ENCODE measurements at regions not wholly inside any gene's neighbourhood (a gene's known extent, or its start where the extent isn't known, plus 50 kb on each side); places are given as distances from the start of the nearest gene placed in this dataset.
"Not testable (repeated sequence)": the region's sequence is repeated elsewhere in the genome, so short reads cannot be mapped to it uniquely, and the experiment has no call there.

GRCh38 chr10:90111671-90112070, 410.3 kb downstream of the KIF20B start (continued):
- TF ChIP-seq TRAFD1 (CRISPR knock-in tag; IDR thresholded peaks at IDR 0.05; ENCODE audit: borderline replicate concordance), result no peak
- TF ChIP-seq MED1 (CRISPR knock-in tag; IDR thresholded peaks at IDR 0.05), result no peak
- no peak for TF ChIP-seq SOX5 (CRISPR knock-in tag; IDR thresholded peaks at IDR 0.05; ENCODE audit: borderline replicate concordance)

GRCh38 chr10:90112681-90113080, 411.3 kb downstream of the KIF20B start:
- no peak overlapping the region for H2AFZ ChIP-seq (ENCODE audit: low read length)
- H4K20me1 ChIP-seq (ENCODE audit: insufficient read depth, low read length), result no peaks in the 10 kb centered on the region
- no peak overlapping the region for H3K4me3 ChIP-seq (replicated peaks in 1 of 3; ENCODE audit: insufficient read depth in 1 of 3, low read depth in 2 of 3, low read length in 3 of 3)
- H3K9me3 ChIP-seq (ENCODE audit: low read length), result no peaks in the 10 kb centered on the region
- no peak overlapping the region for H3K27ac ChIP-seq (ENCODE audit: extremely low read length, insufficient read depth, low read length)
- FAIRE-seq, result no peak
- ChIA-PET CTCF (ENCODE audit: low intra/inter-chr PET ratio, low total read pairs) (no interaction called here), POLR2A (no interaction called here)
- ATAC-seq, result no peak
- no peaks in the 10 kb centered on the region for H3K4me1 ChIP-seq (ENCODE audit: insufficient read depth, low read length)
- in situ Hi-C loops (cut with HindIII; ENCODE audit: extremely low pct_ligation_motif_present, low pct_unique_long_range_greater_than_20kb) (no loop called here), intact Hi-C loops (cut with micrococcal nuclease; ENCODE audit: unreplicated experiment) (no loop called here)
- TF ChIP-seq ZNF839 (CRISPR knock-in tag; IDR thresholded peaks at IDR 0.05; ENCODE audit: borderline replicate concordance) (no peak), ZBTB25 (CRISPR knock-in tag; IDR thresholded peaks at IDR 0.05) (no peak), ARHGAP35 (CRISPR knock-in tag; IDR thresholded peaks at IDR 0.05; ENCODE audit: borderline replicate concordance) (no peak), ZNF782 (CRISPR knock-in tag; IDR thresholded peaks at IDR 0.05; ENCODE audit: borderline replicate concordance) (no peak), PHF21A (CRISPR knock-in tag; IDR thresholded peaks at IDR 0.05) (no peak)
- DNase-seq (ENCODE audit: low spot score), result no peak
- H3K9ac ChIP-seq (ENCODE audit: insufficient read depth, low read depth, low read length), result no peak overlapping the region
- 0% methylated on average over 1 of the region's 1 CpG for WGBS (ENCODE audit: low lambda C conversion rate)
- H3K4me2 ChIP-seq (ENCODE audit: low read depth, low read length), result no peak overlapping the region
- no peaks in the 10 kb centered on the region for H3K27me3 ChIP-seq (ENCODE audit: control insufficient read depth in 1 of 2, insufficient read depth in 2 of 2, low read length in 2 of 2)
- H3K36me3 ChIP-seq (replicated peaks in 1 of 2; ENCODE audit: control insufficient read depth in 1 of 2, insufficient read depth in 2 of 2, low read length in 2 of 2), result no peaks in the 10 kb centered on the region
- BruUV-seq (replicated peaks), result no TSS peak
- H3K79me2 ChIP-seq (ENCODE audit: insufficient read depth, low read length), result no peaks in the 10 kb centered on the region

- intact Hi-C loops (cut with micrococcal nuclease; ENCODE audit: unreplicated experiment); H4K20me1 ChIP-seq (ENCODE audit: insufficient read depth, low read length); H3K27me3 ChIP-seq (ENCODE audit: control insufficient read depth in 1 of 2, insufficient read depth in 2 of 2, low read length in 2 of 2); FAIRE-seq; CTCF ChIA-PET (ENCODE audit: low intra/inter-chr PET ratio, low total read pairs); DNase-seq (ENCODE audit: low spot score); H3K27ac ChIP-seq (ENCODE audit: extremely low read length, insufficient read depth, low read length); H3K4me2 ChIP-seq (ENCODE audit: low read depth, low read length); BruUV-seq (replicated peaks); H3K79me2 ChIP-seq (ENCODE audit: insufficient read depth, low read length); H3K9me3 ChIP-seq (ENCODE audit: low read length); H3K4me3 ChIP-seq (replicated peaks in 1 of 3; ENCODE audit: insufficient read depth in 1 of 3, low read depth in 2 of 3, low read length in 3 of 3); in situ Hi-C loops (cut with HindIII; ENCODE audit: extremely low pct_ligation_motif_present, low pct_unique_long_range_greater_than_20kb); H3K36me3 ChIP-seq (replicated peaks in 1 of 2; ENCODE audit: control insufficient read depth in 1 of 2, insufficient read depth in 2 of 2, low read length in 2 of 2); H3K9ac ChIP-seq (ENCODE audit: insufficient read depth, low read depth, low read length); POLR2A ChIA-PET; ATAC-seq; H3K4me1 ChIP-seq (ENCODE audit: insufficient read depth, low read length); H2AFZ ChIP-seq (ENCODE audit: low read length): not testable (repeated sequence)
- WGBS (ENCODE audit: low lambda C conversion rate), result 6% methylated on average over 3 of the region's 6 CpGs
Observed at GRCh38 chr10:90118567-90118966, 417.2 kb downstream of the KIF20B start.

- H3K9ac ChIP-seq (ENCODE audit: insufficient read depth, low read depth, low read length); H3K4me1 ChIP-seq (ENCODE audit: insufficient read depth, low read length); DNase-seq (ENCODE audit: low spot score); intact Hi-C loops (cut with micrococcal nuclease; ENCODE audit: unreplicated experiment); H3K4me2 ChIP-seq (ENCODE audit: low read depth, low read length); H3K36me3 ChIP-seq (replicated peaks in 1 of 2; ENCODE audit: control insufficient read depth in 1 of 2, insufficient read depth in 2 of 2, low read length in 2 of 2); FAIRE-seq; H2AFZ ChIP-seq (ENCODE audit: low read length); BruUV-seq (replicated peaks); H4K20me1 ChIP-seq (ENCODE audit: insufficient read depth, low read length); in situ Hi-C loops (cut with HindIII; ENCODE audit: extremely low pct_ligation_motif_present, low pct_unique_long_range_greater_than_20kb); H3K4me3 ChIP-seq (replicated peaks in 1 of 3; ENCODE audit: insufficient read depth in 1 of 3, low read depth in 2 of 3, low read length in 3 of 3); H3K27me3 ChIP-seq (ENCODE audit: control insufficient read depth in 1 of 2, insufficient read depth in 2 of 2, low read length in 2 of 2); H3K9me3 ChIP-seq (ENCODE audit: low read length); CTCF ChIA-PET (ENCODE audit: low intra/inter-chr PET ratio, low total read pairs); POLR2A ChIA-PET; H3K27ac ChIP-seq (ENCODE audit: extremely low read length, insufficient read depth, low read length); ATAC-seq; H3K79me2 ChIP-seq (ENCODE audit: insufficient read depth, low read length): not testable (repeated sequence)
- WGBS (ENCODE audit: low lambda C conversion rate), result 47% methylated on average over 3 of the region's 21 CpGs
Observed at GRCh38 chr10:90119631-90120280, 418.4 kb downstream of the KIF20B start.

Data from HepG2 (cell line).